ENCODE measurements at regions not wholly inside any gene's neighbourhood (a gene's known extent, or its start where the extent isn't known, plus 50 kb on each side); places are given as distances from the start of the nearest gene placed in this dataset.

- no peak for TF ChIP-seq CTCF (IDR thresholded peaks at IDR 0.05)
- TF ChIP-seq POLR2AphosphoS5 (IDR thresholded peaks at IDR 0.05) = no peak
- no peak for TF ChIP-seq POLR2A (IDR thresholded peaks at IDR 0.05)
Measured at GRCh38 chr7:91526404-91526803, 262.2 kb downstream of the FZD1 start.
